ENCODE measurements at regions not wholly inside any gene's neighbourhood (a gene's known extent, or its start where the extent isn't known, plus 50 kb on each side); places are given as distances from the start of the nearest gene placed in this dataset.

DNA sequence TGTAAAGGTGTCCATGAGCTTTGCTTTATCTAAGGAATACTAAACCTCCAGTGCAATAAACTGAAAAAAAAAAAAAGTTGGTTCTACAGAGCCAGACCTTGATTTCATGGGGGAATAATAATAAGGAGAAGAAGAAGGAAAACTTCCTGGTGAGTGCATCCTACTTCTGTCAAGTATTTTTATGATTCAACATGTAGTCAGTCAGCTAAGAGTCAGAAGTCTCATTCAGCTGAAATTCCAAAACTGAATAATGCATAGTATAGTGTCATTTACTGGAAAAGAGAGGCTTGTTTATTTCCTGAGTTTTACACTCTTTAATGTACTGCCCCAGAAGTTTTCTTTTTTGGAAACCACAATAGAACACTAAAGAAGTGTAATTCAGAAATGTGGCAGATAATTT is 77.8 kb upstream of the TACR1 start:
- no peak overlapping the region for H3K4me3 ChIP-seq (ENCODE audit: low read depth, low read length)
- DNase-seq (ENCODE audit: low read depth), result no peak
- TF ChIP-seq, protein P1, sequence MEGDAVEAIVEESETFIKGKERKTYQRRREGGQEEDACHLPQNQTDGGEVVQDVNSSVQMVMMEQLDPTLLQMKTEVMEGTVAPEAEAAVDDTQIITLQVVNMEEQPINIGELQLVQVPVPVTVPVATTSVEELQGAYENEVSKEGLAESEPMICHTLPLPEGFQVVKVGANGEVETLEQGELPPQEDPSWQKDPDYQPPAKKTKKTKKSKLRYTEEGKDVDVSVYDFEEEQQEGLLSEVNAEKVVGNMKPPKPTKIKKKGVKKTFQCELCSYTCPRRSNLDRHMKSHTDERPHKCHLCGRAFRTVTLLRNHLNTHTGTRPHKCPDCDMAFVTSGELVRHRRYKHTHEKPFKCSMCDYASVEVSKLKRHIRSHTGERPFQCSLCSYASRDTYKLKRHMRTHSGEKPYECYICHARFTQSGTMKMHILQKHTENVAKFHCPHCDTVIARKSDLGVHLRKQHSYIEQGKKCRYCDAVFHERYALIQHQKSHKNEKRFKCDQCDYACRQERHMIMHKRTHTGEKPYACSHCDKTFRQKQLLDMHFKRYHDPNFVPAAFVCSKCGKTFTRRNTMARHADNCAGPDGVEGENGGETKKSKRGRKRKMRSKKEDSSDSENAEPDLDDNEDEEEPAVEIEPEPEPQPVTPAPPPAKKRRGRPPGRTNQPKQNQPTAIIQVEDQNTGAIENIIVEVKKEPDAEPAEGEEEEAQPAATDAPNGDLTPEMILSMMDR (IDR thresholded peaks at IDR 0.05; ENCODE audit: control insufficient read depth, extremely low read depth, insufficient read depth), result no peak

DNA sequence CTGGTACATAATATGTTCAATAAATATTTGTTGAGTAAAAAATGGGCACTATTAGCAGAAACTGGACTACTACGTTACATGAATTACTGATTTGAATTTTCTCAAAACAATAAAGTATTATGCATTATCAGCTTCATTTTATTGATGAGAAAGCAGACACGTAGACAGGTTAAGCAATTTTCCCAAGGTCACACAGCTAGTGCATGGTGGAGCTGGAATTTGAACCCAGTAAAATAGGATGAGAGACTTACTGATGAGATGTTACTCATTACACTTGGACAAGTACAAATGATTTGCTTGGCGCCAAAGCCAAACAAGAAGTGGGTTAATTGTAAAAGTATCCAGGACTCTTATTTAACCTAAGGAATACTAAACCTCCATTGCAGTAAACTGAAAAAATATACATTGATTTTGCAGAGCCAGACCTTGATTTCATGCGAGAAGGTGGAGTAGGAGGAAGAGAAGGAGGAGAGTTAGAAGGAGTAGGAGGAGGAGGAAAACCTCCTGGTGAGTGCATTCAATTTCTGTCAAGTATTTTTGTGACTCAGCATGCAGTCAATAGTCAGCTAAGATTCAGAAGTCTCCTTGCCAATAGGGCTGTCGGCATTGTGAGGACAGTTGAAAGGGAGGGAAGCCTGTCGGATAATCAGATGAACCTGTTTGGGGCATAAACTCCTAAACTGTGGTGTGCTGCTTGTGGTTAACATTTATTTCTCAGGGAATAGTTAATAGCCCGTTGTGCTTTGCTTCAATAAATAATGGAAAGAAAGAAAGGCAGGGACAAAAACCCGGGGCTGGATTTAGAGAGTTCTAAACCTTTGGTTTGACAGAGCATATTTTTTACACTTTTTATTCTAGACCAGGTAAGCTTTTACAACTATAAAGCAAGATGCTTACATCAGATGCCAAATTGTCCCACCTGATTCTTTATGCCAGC is 77.0 kb upstream of the TACR1 start:
- DNase-seq (ENCODE audit: low read depth), result no peak
- H3K4me3 ChIP-seq (ENCODE audit: low read depth, low read length), result no peak overlapping the region
- TF ChIP-seq, protein P1 (IDR thresholded peaks at IDR 0.05; ENCODE audit: control insufficient read depth, extremely low read depth, insufficient read depth), result no peak

DNA sequence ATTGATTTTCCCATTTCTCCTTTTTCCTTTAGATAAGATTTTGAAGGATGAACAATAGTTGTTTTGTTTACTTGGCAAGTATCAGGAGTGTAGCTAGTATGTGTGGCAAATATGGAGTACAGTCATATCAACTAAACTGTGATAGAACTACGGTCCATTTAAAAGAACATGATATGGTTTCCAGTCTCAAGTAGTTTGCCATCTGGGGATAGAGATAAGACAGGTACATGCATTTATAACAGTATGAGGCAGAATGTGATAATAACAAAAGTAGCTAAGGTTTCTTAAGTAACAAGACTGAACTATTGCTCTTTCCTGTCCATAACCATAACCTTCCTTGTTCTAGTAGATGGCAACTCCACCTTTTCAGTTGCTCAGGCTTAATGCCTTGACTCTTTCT is 75.6 kb upstream of the TACR1 start:
- TF ChIP-seq, protein P1 (IDR thresholded peaks at IDR 0.05; ENCODE audit: control insufficient read depth, extremely low read depth, insufficient read depth), result no peak
- no peak for DNase-seq (ENCODE audit: low read depth)
- H3K4me3 ChIP-seq (ENCODE audit: low read depth, low read length), result no peak overlapping the region

DNA sequence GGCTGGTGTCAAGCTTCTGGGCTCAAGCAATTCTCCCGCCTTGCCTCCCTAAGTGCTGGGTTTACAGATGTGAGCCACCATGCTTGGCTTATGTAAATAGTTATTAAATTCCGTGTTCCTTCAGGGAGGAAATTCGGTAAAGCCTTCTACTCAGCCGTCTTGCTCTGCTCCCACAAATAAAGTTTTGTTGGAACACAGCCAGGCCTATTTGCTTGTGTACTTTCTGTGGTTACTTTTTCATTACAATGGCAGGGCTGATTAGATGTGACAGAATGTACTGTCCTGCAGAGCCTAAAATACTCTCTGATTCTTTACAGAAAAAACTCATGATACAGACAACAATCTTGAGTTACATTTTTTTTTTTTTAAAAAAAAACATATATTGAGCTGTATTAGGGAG is 68.8 kb upstream of the TACR1 start:
- peak; percentile 26 for DNase-seq (ENCODE audit: low read depth)
- H3K4me3 ChIP-seq (ENCODE audit: low read depth, low read length), result no peak overlapping the region
- TF ChIP-seq, protein P1 (IDR thresholded peaks at IDR 0.05; ENCODE audit: control insufficient read depth, extremely low read depth, insufficient read depth), result no peak

DNA sequence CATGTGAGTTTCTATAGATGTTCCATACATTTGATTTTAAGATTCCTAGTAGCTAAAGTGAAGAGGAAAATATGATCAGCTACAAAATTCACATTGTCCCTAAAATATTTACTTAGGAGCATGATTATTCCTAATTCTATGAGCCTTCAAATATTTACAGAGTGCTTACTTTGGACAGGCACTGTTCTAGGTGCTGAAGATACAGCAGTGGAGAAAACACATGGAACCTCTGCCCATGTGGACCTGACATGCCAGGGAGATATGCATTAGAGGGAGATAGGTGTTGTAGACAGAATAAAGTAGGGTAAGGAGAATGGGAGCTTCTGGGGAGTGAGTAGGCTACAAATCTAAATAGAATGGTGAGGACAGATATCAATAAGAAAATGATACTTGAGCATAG is 62.6 kb upstream of the TACR1 start:
- TF ChIP-seq, protein P1 (IDR thresholded peaks at IDR 0.05; ENCODE audit: control insufficient read depth, extremely low read depth, insufficient read depth), result no peak
- H3K4me3 ChIP-seq (ENCODE audit: low read depth, low read length), result no peak overlapping the region
- DNase-seq (ENCODE audit: low read depth), result no peak

DNA sequence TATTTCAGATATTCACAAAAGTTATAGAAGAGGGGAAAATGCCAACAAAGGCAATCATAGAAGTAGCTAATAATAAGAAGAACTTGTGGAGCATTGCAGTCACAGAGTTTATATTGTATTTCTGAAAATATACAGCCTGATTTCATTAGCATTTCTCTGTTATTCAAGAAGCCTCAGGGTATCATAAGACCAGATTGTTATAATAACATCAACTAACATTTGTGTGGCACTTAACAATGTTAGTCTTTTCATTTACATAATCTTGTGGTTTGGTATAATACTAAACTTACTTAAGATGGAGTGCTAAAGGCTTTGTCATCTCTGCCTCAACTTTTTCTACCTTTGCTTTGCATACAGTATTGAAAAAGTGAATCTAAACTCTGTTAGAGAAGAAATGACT is 61.6 kb upstream of the TACR1 start:
- no peak overlapping the region for H3K4me3 ChIP-seq (ENCODE audit: low read depth, low read length)
- TF ChIP-seq, protein P1 (IDR thresholded peaks at IDR 0.05; ENCODE audit: control insufficient read depth, extremely low read depth, insufficient read depth), result no peak
- no peak for DNase-seq (ENCODE audit: low read depth)

DNA sequence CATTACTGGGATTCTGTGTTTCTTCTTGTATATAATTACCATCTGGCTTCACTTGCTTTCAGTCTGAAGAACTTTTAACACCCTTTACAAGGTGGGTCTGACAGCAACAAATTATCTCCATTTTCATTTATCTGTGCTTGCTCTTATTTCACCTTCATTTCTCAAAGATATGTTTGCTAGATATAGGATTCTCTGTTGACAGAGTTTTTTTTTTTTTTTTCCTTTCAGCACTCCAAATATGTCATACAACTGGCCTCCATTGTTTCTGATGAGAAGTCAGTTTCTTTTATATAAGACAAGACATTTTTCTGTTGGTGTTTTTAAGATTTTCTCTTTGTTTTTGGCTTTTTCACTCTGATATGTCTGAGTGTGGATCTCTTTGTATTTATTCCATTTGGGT is 59.3 kb upstream of the TACR1 start:
- TF ChIP-seq, protein P1 (IDR thresholded peaks at IDR 0.05; ENCODE audit: control insufficient read depth, extremely low read depth, insufficient read depth), result no peak
- DNase-seq (ENCODE audit: low read depth), result no peak
- H3K4me3 ChIP-seq (ENCODE audit: low read depth, low read length), result no peak overlapping the region

Measured in LNCaP clone FGC (cell line).